GM18870 (cell line): ENCODE measurements at regions not wholly inside any gene's neighbourhood (a gene's known extent, or its start where the extent isn't known, plus 50 kb on each side); places are given as distances from the start of the nearest gene placed in this dataset.
A peak's percentile ranks its signal among the peaks of the same experiment; 100 is the strongest.

Source experiments
- ATAC-seq: cut with Tn5 transposase; IDR thresholded peaks from one replicate; pipeline ENCODE4 v1.9.1; 2021; ENCODE audit warnings: moderate library complexity; ENCODE audit not compliant: unreplicated experiment

DNA sequence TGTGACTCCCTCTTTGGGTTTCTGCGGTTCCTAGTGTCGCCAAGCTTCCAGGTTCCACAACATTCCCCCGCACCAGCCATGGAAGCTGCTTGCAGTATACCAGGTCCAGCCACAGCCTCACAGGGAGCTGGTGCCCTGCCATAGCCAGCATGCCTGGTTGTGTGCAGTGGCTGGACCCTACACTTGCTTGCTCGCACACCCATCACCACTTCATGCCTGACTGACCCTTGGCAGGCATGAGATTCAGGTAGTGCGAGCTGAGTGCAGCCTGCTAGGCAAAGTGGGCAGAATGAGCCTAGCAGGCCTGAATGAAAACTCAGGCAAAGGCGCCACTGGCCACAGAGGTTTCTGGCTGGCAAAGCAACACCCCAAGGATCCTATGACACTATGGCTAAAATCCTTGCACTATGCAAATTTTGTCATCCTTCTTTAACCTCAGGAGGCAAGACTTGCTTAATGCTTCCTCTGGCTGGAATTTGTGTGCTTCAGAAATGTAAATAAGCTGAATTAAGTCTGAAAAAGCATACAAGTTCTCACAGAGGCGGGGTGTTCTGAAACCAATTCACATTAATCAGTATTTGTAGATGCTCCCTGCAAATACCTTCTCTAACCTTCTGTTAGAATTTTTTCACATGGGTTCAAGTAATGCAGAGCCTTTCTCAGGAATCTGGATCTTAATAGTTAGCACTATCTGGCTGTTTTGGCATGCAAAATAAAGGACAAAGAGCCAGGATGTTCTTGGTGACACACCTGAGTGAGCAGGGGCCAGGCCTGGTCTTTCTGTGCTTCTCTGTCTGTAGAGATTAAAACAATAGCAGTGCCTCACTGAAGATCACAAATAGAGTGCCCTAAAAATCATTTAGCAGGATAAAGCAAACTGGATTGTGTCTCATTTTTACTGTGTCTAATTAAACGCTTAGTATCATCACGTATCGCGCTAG is 256.9 kb downstream of the GPATCH2 start:
- ATAC-seq, result no peak

DNA sequence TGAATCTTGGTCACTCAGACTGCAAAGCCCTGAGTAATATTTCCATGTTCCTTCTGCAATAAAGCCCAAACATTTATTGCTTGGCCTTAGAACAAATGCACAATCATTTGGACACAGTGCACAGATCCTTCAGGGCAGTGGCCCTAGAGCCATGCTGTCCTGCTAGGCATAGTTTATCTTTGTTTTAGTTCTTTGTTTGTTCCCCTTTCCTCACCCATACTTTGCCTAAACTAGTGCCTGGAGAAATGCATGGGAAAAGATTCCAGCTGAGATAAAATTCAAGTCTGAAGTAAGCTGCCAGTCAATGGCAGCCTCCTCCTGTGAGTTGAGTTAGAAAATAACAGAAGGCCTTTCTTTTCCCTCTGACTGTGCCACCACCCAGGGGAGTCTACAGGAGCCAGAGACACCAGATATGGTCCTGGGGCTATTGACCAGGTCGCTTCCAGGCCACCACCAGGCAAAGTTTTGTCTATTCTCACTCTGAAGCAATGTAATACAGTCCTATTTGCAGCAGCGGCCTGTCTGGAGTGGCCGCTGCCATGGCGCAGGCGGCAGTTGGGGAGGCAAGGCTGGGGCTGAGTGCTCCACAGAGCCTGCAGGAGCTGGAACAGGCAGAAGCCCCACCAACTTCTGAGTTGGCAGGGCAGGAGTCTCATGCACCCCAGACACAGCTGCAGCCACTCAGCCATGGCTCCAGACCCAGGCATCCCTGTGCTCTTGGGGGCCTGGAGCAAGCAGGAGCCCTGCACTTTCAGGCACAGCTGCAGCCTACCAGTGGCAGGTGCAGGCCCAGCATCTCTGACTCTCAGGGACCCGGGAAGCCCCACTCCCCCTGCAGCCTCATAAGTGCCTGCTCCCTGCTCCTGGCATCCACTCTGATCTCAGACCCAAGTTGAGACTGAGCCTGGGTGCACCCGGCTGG is 258.6 kb downstream of the GPATCH2 start:
- ATAC-seq, result no peak

DNA sequence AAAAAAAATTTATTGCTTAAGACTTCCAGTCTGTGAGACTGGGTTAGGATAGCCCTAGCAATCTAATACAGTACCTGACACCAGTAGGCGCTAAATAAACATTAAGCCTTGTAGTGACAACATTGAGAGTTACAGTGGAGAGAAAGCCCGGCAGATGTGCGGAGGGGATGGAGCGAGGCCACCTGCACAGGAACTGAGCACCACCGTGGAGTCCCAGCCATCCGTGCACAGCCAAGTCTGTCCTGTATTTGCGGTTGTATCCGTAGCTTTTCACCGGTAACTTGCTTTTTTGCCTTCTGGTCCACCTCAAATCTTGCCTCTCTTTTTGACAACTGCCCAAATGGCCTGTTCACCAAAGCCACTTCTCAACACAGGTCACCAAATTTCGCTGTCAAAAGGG is 260.1 kb downstream of the GPATCH2 start:
- ATAC-seq, result no peak

DNA sequence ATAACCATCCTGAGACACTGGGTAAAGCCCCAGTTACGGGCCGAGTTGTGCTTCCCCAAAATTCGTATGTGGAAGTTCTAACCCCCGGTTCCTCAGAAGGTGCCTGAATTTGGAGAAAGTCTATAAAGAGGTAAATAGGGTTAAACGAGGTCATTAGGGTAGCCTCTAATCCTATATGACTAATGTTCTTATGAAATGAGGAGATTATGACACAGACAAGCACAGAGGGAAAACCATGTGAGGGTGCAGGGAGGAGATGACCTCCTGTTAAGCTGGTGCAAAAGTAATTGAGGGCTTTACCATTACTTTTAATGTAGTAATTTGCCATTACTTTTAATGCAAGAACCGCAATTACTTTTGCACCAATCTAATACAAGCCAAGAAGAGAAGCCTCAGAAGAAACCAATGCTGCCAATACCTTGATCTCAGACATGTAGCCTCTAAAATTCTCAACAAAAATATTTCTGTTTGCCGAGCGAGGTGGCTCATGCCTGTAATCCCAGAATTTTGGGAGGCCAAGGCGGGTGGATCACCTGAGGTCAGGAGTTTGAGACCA is 260.8 kb downstream of the GPATCH2 start:
- peak; percentile 2 for ATAC-seq

DNA sequence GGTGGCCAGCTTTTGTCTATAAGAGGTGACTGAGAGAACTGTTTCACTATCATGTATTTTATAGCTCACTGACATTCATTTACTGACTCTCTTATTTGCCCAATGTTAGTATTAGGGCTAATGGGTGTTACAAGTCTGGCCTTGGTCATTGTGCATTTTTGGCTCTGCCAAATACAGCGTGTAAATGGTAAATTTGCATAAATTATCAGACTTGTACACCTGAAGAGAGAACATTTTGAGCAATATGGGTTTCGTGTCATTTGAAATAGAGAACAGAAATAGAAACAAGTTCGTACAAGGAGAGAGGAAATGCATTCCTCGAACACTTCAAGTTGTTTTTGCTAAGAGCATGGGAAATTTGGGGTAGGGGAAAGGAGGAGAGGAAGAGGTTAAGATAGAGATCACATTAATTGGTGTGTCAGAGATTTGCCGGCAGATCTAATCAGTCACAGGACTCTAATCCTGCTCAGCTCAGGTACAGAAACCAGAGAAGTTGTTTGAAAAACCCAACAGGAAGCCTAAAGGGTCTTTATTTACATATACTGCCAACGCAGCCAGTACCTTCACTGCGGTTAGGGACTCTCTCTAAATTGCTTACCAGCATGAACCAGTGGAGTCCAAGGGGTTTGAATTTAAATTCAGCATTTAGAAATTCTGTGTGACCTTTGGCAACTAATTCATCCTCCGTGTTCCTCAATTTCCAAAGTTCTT is 261.5 kb downstream of the GPATCH2 start:
- ATAC-seq, result peak; percentile 93

DNA sequence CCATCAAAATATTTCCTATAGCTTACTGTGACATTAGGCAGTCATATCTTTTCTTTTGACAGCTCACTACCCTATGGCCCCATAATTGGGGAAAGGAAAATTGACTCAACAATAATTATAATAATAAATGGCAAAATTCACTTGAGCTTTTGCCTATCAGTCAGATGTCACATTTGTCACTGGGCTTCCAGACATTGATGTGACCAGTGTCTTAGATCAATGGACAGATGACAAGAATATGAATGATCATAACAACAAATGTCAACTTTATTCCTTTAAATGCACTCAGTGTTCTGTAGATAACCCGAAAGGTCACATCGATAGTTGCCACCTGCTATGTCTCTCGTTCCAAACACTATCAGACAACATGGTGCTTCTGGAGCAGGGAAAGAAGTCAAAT is 266.7 kb downstream of the GPATCH2 start:
- no peak for ATAC-seq

DNA sequence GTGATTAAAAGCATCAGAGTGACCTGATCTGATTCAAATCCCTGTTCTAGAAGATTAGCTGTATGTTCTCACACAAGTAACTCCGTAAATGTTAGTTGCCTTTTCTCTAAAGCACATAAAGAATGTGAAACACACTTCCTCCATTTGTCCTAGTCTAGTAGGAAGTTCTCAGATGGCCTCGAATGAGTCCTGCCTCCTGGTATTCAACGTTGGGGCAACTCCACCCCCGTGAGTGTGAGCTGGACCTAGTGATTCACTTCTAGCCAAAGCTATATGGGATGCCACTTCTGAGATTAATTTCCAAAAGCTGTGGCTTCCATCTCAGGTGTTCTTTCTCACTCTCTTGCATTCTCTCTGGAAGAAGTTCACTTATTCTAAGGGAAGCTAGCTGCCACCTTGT is 267.6 kb downstream of the GPATCH2 start:
- no peak for ATAC-seq

DNA sequence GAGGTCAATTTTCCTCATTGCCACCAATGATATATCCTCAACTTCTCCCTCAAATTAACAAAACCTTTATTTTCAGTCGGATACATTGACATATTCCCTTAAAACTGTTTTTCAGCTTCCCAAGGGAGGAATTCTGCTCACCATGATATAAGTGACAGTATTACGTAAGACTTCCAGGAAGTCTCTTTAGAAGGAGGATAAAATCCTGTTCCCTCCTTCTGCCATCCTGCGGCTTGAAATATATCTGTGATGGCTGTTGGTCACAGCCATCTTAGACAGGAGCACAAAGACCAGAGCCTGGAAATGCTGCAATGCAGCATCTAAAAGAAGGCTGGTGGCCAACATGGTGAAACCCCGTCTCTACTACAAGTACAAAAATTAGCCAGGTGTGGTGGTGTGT is 270.4 kb downstream of the GPATCH2 start:
- no peak for ATAC-seq

DNA sequence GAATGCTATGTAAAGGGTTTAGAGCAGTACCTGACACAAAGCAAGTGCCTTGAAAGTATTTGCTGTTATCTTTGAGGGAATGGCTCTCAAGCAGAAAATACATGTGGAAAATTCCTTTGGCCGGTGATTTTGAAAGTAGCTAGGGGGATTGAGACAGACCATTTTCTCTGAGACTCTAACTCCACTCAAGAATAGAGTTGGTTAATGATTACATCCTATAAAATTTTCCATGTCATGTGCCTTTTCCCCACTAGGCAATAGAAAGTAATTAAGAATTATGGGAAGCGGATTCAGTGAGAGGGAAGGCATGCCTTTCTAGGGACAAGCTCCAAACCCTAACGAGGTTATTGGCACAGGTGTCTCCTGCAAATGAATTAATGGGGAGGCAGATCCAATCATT is 276.0 kb downstream of the GPATCH2 start:
- no peak for ATAC-seq

DNA sequence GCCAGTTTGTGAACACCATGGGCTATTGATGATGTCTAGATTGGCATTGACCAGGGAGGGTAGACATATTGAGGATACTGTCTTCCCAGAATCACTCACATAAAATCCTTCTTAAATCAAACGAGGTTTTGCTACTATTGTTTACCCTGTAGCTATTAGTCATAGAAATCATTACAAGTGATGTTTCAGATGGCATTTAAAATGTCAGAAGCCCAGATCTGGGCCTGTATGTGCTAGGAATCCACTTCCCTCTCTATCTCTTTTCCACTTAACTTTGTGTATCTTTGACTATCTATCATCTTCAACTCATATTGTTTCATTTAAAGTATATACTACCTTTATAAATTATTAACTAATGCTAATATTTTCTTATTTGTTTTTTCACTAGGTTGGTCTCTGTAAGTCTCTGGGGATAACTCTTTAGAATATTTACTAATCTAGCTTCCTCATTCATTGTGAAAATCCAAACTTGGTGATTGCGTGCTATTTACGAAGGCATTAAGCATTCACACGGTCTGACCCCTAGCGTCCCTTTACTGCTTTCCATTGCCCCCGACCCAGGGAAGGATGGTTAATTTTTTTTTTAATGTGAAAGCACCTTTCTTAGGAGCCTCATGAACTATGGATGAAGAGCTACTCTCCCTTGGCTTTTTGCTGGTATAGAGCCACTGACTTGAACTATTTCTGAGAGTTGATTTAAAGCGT is 281.8 kb downstream of the GPATCH2 start:
- ATAC-seq, result no peak

DNA sequence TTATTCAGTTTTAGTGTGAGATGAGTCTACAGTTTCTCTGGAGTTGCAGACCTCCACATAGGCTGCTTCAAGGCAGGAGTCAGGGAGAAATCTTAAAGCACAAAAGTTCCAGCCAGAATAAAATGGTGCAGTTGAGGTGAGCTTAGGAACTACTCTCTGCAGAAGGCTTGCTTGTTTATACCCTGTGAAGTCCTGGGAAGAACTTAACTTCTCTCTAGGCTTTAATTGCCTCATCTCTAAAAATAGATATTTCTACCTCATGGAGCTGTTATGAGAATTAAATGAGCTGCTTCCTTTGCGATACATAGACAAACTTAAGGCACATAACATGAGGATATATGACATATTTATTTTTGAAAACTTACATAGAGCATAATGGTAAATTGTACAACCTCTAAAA is 286.2 kb downstream of the GPATCH2 start:
- ATAC-seq, result no peak

DNA sequence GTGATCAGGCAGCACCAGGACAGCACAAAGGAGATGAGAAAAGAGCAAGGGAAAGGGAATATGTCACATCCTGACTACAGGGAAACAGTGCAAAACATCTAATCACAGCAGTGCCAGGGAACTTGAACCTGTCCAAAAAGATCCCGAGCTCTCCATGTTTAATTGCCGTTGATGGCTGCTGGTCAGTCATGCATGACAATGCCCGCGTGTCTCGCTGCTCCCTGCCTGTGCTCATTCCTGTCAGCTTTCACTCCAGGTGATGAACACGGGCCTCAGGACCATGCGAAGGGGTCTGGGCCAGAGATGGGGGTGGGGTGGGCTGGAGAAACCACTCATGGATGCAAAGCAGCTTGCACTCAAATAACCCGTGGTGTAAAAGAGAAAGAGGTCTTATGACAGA is 287.0 kb downstream of the GPATCH2 start:
- no peak for ATAC-seq

DNA sequence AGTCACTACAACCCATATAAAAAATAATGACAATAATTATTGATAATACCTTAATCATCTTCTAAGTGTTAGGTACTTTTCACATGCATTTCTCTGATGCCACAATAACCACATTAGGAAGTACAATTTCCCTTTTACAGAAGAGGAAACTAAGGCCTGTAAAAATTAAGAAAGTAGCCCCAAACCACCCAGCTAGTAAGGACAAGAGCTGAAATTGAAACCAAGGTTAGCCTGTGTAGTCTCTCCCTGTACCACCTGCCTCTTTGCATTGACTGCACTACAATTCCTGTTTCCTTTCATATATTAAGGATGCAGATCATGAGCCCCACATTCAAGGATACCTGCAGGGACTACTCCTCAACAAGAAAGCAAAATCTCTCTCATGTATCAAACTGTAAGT is 288.8 kb downstream of the GPATCH2 start:
- ATAC-seq, result no peak

DNA sequence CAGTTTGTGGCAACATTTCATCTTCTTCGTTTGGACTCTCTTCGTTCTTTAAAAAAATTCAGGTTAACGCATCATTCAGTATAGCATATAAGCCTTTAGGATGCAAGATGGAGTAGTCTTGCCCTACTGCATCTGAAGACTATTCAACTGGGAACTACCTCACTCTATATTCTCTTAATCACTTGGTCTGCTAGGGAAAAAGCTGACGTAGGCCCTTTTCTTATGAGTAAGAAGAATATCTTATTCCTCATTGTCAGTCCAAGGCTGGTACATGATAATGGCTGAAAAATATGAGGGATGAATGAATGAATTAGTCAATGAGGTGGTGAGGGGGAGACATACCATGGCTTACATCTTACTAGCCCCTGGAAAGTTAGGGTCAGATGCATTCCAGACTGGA is 294.2 kb downstream of the GPATCH2 start:
- ATAC-seq, result no peak

DNA sequence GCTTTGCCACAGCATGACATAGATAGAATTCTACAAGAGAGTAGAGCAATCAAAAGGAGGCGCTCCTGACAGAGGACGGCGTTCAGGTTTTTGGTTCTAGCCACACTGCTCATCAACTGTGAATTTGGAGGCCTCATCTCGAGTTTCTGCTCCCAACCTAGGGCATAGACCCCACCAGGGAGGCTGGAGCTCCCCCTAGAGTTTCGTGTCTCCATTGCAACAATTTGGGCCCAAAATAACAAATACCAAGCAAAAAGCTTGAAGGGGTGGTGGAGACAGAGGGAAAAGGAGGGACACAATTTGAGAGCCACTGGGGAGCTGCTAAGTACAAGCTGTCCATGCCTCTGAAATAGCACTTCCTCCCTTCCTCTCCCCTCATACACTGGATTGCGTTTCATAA is 297.0 kb downstream of the GPATCH2 start:
- peak; percentile 61 for ATAC-seq

DNA sequence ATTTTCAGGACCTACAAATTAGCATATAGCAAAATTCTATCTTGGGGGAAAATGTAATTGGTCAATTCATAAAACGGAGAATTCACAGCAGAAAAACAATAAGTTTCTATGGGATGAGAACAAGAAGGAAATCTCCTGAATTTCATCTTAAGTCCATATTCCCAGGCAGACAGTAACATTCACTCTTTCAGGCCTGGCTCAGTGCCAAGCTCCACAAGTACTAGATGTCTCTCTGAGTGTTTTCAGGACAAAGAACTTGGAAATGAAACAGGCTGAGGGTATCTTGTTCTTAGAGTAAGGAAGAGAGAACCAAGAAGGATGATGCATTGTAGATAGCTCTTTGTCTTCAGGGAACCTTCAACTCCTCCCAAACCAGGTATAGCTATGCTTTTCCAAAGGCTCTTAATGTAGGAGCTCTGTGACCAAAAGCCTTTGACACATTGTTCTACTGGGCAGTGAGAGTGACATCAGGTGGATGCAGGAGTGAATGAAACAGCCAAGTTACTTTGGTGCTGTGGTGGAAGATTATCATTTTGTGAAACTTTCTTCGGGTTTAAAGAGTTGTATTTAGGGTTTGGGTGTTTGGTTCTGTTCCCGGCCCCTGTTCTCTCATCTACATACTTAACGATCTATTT is 298.3 kb downstream of the GPATCH2 start:
- ATAC-seq, result no peak

DNA sequence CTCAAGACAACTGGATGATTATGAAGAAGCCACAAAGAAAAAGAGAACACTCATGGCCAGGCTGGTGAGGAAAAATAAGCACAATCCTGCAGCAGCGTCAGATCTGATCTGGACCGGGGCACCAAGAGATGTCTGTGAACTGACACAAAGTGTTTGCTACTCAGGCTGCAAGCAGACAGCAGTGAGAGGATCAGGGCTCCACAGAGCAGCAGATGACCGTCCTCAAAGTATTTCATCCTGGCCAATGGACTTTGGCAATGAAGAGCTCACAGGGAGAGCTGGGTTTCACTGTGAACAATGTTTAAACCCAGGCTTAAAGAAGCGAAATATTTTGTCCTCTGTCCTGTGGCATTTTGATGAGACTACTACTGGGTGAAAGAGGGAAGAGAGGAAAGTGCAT is 299.2 kb downstream of the GPATCH2 start:
- no peak for ATAC-seq

DNA sequence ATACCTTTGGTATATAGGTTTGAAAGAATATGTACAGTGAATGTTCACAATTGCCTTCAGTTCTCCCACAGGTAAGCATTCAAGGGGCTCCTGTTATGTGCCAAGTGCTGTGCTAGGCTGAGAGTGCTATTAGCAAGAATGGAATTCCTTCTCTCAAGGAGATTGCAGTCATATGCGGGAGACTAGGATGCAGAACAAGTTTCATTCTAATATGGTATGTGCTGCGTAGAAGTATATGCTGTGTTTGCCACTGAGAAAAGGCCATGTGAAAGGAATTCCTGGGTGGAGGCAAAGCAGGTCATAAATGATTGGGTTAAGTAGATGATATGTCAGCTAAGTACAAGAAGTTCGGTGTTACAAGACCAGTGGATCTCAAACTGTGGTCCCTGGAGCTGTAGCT is 303.0 kb downstream of the GPATCH2 start:
- no peak for ATAC-seq

DNA sequence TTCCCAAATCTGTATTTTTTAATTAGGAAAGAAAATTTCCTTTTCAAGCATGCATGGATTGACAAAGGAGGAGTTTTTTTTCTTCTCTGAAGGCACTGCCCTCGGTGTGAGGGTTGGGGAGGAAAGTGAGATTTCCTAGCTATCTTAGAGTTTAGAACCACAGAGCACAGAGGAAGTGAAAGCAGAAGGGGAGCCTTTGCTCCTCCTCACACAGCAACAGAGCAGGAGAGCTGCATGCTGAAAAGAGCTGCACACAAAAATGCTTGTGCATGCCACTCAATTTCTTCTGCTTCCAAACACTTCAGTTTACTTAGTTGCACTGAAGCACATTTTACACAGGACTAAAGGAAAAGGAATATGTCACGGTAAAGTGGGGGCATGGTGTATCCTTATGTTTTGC is 308.1 kb downstream of the GPATCH2 start:
- ATAC-seq, result peak; percentile 100

DNA sequence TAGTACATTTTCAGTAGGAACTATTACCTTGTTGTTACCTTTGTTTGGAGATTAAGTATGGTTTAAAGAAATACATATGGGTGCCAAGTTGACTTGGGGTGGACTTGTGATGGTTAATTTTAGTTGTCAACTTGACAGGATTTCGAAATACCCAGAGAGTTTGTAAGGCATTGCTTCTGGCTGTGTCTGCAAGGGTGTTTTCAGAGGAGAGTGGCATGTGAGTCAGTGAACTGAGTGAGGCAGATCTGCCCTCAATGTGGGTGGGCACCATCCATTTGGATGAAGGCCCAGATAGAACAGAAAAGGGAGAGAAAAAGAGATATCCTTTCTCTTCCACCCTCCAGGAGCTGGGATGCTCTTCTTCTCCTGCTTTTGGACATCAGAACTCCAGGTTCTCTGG is 315.5 kb downstream of the GPATCH2 start:
- ATAC-seq, result no peak
